ENCODE measurements at regions not wholly inside any gene's neighbourhood (a gene's known extent, or its start where the extent isn't known, plus 50 kb on each side); places are given as distances from the start of the nearest gene placed in this dataset.

DNA sequence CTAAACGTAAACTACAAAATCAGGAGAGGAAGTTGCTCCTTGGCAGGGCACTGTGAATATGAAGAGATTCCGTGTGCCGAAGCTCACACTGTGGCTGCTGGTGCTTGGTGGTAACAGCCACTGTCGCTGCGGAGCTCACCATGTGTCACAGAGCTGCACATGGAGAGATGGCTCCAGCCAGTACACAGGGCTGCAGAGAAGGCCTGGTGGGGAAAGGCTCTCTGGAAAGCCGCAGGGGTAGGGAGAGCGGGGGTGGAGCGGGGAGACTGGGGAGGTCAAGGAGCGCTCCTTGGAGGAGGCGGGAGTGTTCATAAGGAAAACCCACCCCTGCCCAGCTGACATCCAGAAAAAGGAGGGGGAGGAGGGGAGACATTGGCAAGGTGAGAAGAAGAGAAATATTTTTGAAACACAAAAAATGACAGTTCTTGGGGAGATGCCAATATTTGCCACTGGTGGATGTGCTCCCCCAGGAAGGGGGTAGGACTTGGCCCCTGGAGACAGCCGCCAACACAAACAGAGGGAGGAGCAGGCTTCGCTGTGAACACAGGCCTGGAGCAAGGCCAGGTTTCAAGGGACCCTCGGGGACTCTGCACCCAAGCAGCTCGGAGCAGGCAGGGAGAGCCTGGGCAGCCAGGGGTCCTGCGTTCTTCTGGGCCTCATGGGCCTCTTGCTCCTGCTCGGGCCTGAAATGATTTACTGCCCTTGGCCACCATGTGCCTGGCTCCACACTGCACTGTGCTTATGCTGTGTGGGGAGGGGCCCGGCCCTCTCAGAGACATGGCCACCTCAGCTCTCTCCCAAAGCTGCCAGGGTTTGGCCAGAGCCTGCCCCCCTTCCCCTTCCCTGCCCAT, 102.6 kb upstream of the GLI2 start:
- Mint-ChIP-seq H3K27ac (ENCODE audit: unreplicated experiment) (no peak overlapping the region), H3K36me3 (ENCODE audit: low read depth) (no peaks in the 10 kb centered on the region), H3K9me3 (no peaks in the 10 kb centered on the region), H3K4me3 (no peak overlapping the region), H3K27me3 (ENCODE audit: low read depth) (peaks cover 6% of the 10 kb centered on the region), H3K4me1 (peaks cover 6% of the 10 kb centered on the region)
- TF ChIP-seq, protein P1, sequence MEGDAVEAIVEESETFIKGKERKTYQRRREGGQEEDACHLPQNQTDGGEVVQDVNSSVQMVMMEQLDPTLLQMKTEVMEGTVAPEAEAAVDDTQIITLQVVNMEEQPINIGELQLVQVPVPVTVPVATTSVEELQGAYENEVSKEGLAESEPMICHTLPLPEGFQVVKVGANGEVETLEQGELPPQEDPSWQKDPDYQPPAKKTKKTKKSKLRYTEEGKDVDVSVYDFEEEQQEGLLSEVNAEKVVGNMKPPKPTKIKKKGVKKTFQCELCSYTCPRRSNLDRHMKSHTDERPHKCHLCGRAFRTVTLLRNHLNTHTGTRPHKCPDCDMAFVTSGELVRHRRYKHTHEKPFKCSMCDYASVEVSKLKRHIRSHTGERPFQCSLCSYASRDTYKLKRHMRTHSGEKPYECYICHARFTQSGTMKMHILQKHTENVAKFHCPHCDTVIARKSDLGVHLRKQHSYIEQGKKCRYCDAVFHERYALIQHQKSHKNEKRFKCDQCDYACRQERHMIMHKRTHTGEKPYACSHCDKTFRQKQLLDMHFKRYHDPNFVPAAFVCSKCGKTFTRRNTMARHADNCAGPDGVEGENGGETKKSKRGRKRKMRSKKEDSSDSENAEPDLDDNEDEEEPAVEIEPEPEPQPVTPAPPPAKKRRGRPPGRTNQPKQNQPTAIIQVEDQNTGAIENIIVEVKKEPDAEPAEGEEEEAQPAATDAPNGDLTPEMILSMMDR (conservative IDR thresholded peaks at IDR 0.05), result no peak
- no peak for DNase-seq (ENCODE audit: low read depth, low spot score)

DNA sequence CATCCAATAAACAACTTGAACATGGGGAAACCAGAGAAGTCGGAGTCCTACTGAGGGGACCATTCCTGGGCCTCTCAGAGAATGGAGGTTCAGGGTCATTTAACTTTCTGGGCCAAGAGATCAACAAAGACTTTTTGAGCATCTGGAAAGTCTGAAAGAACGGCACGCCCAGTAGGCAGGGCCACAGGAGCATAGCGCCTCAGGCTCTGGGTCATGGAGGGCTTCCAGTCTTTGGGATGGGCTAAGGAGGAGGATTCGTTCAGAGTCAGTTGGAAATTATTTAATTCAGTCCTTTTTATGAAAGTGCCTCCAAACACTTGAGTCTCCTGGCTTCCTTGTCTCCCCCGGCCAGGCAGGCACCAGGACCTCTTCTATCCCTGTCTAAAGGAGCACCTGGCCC, 101.1 kb upstream of the GLI2 start:
- Mint-ChIP-seq H3K27ac (ENCODE audit: unreplicated experiment) (no peak overlapping the region), H3K27me3 (ENCODE audit: low read depth) (peaks cover 5% of the 10 kb centered on the region), H3K9me3 (no peaks in the 10 kb centered on the region), H3K36me3 (ENCODE audit: low read depth) (no peaks in the 10 kb centered on the region), H3K4me1 (peaks cover 6% of the 10 kb centered on the region), H3K4me3 (no peak overlapping the region)
- TF ChIP-seq, protein P1 (conservative IDR thresholded peaks at IDR 0.05), result no peak
- no peak for DNase-seq (ENCODE audit: low read depth, low spot score)

DNA sequence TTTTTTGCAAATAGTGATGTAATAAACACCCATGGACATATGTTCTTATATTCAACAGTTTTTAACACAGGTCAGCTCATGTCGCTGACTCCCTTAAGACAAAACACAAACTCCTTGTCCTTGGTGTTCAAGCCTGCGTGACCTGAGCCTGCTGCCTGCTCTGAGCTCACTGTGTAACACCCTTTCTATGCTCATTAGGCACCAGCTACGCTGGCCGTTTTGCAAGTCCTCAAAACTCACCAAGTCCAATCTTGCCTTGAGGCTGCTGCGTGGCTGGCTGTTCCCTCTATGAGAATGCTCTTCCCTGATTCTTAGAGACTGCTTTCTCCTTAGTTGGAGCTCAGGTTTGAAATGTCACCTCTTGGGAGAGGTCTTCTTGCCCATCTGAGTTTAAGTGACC, 100.5 kb upstream of the GLI2 start:
- Mint-ChIP-seq H3K36me3 (ENCODE audit: low read depth) (no peaks in the 10 kb centered on the region), H3K27me3 (ENCODE audit: low read depth) (peaks cover 5% of the 10 kb centered on the region), H3K4me1 (peaks cover 6% of the 10 kb centered on the region), H3K27ac (ENCODE audit: unreplicated experiment) (no peak overlapping the region), H3K9me3 (no peaks in the 10 kb centered on the region), H3K4me3 (no peak overlapping the region)
- TF ChIP-seq, protein P1 (conservative IDR thresholded peaks at IDR 0.05), result no peak
- no peak for DNase-seq (ENCODE audit: low read depth, low spot score)

DNA sequence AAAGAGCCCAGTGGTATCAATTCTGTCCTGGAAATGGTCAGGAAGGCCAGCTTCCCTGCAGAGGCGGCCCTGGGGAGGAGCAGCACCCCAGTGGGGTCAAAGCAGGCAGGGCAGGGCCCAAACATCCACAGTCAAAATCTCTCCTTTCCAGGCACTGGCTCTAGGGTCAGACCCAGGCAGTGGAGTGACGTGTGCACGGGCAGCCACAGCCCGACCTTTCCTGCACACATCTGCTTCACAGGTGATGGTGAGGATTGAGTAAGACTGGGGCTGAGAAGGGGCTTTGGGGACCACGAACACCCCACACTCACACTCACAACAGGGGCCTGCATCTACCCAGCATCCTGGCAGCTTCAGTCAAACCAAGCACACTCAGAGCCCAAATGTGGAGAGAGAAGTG, 97.8 kb upstream of the GLI2 start:
- Mint-ChIP-seq H3K36me3 (ENCODE audit: low read depth) (no peaks in the 10 kb centered on the region), H3K4me1 (no peaks in the 10 kb centered on the region), H3K4me3 (no peak overlapping the region), H3K27ac (ENCODE audit: unreplicated experiment) (no peak overlapping the region), H3K27me3 (ENCODE audit: low read depth) (peaks cover 2% of the 10 kb centered on the region), H3K9me3 (peaks cover 3% of the 10 kb centered on the region)
- TF ChIP-seq, protein P1 (conservative IDR thresholded peaks at IDR 0.05), result no peak
- DNase-seq (ENCODE audit: low read depth, low spot score), result no peak

DNA sequence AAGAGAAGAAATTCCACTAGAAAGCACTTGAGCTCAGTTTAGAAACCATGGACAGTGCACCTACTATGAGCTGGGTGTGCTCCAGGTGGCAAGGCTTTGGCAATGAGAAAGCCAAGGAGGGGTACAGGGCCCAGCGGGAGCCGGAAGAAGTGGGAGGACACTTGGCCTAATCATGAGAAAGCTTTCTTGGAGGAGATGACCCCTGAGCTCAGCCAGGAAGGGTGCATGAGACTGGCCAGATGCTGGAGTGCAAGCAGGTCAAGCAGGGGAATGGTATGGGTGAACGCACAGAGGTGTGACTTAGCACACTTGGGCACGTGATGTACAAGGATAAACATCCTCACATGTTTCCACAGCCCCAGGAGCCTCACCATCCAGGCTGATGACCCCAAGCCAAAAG, 97.2 kb upstream of the GLI2 start:
- H3K27me3 Mint-ChIP-seq (ENCODE audit: low read depth), result peaks cover 2% of the 10 kb centered on the region
- TF ChIP-seq, protein P1 (conservative IDR thresholded peaks at IDR 0.05), result no peak
- H3K4me3 Mint-ChIP-seq, result no peak overlapping the region
- DNase-seq (ENCODE audit: low read depth, low spot score), result no peak
- peaks cover 3% of the 10 kb centered on the region for H3K9me3 Mint-ChIP-seq
- H3K4me1 Mint-ChIP-seq, result no peaks in the 10 kb centered on the region
- no peak overlapping the region for H3K27ac Mint-ChIP-seq (ENCODE audit: unreplicated experiment)
- no peaks in the 10 kb centered on the region for H3K36me3 Mint-ChIP-seq (ENCODE audit: low read depth)

Data from neural crest cell (in vitro differentiated cells).